ENCODE measurements at regions not wholly inside any gene's neighbourhood (a gene's known extent, or its start where the extent isn't known, plus 50 kb on each side); places are given as distances from the start of the nearest gene placed in this dataset.

DNA sequence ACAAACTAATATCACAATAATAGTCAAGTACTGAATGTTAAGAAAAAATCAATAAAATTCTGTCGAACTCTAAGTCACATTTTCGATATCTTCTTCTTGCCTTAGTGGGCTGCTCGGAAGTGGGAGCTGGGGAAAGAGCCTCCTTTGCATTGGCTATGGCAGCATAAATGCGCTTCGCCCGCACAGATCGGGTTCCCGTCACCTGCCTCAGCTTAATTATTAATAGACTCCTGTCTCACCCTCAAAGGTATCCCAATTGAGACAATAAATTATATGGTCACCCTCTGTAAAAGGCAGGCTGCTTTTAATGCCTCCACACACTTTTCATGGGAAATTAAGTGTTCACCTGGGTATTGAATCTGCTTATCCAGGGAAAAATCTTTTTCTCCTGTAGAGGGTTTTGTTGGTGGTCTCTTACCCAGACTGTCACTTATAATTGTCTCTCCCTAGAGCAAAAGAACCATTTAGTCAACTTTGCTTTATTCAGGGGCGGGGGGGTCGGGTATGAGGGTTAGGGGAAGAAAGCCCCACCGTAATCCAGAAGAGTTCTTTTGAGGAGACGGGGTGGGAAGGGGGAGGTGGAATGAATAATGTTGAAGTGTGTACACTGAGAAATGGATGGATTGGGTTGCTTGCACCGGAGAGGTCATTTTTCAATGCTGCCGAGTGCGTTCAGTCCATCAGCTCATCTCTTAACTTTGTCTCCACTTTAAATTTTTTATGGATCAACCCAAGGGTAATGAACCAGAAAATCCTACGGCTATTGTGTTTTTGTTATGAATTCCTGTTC lies 682.6 kb upstream of the SGCG start:
- TF ChIP-seq ZFX (IDR thresholded peaks at IDR 0.05) (no peak), EZH2 (IDR thresholded peaks at IDR 0.05) (no peak), POLR2A (IDR thresholded peaks at IDR 0.05; ENCODE audit: borderline replicate concordance, extremely low read depth, insufficient read depth, insufficient read length) (no peak), EGR1 (IDR thresholded peaks at IDR 0.05; ENCODE audit: low read depth) (no peak), POLR2AphosphoS5 (IDR thresholded peaks at IDR 0.05; ENCODE audit: low read depth, low read length) (no peak), SRF (IDR thresholded peaks at IDR 0.05; ENCODE audit: low read depth) (no peak), SP1 (IDR thresholded peaks at IDR 0.05; ENCODE audit: low read depth) (no peak)
- TF ChIP-seq, protein P1, sequence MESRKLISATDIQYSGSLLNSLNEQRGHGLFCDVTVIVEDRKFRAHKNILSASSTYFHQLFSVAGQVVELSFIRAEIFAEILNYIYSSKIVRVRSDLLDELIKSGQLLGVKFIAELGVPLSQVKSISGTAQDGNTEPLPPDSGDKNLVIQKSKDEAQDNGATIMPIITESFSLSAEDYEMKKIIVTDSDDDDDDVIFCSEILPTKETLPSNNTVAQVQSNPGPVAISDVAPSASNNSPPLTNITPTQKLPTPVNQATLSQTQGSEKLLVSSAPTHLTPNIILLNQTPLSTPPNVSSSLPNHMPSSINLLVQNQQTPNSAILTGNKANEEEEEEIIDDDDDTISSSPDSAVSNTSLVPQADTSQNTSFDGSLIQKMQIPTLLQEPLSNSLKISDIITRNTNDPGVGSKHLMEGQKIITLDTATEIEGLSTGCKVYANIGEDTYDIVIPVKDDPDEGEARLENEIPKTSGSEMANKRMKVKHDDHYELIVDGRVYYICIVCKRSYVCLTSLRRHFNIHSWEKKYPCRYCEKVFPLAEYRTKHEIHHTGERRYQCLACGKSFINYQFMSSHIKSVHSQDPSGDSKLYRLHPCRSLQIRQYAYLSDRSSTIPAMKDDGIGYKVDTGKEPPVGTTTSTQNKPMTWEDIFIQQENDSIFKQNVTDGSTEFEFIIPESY (IDR thresholded peaks at IDR 0.05; ENCODE audit: extremely low read depth, insufficient replicate concordance, low read length): no peak
- TF ChIP-seq, protein P2, sequence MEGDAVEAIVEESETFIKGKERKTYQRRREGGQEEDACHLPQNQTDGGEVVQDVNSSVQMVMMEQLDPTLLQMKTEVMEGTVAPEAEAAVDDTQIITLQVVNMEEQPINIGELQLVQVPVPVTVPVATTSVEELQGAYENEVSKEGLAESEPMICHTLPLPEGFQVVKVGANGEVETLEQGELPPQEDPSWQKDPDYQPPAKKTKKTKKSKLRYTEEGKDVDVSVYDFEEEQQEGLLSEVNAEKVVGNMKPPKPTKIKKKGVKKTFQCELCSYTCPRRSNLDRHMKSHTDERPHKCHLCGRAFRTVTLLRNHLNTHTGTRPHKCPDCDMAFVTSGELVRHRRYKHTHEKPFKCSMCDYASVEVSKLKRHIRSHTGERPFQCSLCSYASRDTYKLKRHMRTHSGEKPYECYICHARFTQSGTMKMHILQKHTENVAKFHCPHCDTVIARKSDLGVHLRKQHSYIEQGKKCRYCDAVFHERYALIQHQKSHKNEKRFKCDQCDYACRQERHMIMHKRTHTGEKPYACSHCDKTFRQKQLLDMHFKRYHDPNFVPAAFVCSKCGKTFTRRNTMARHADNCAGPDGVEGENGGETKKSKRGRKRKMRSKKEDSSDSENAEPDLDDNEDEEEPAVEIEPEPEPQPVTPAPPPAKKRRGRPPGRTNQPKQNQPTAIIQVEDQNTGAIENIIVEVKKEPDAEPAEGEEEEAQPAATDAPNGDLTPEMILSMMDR (IDR thresholded peaks at IDR 0.05 in 2 of 3, conservative IDR thresholded peaks at IDR 0.05 in 1 of 3; ENCODE audit: borderline replicate concordance in 1 of 3, insufficient read depth in 1 of 3, low read depth in 2 of 3, low read length in 2 of 3): no peak
- TF ChIP-seq, protein P3, sequence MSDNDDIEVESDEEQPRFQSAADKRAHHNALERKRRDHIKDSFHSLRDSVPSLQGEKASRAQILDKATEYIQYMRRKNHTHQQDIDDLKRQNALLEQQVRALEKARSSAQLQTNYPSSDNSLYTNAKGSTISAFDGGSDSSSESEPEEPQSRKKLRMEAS (IDR thresholded peaks at IDR 0.05): no peak

All from HCT116 (cell line).